ENCODE measurements at regions not wholly inside any gene's neighbourhood (a gene's known extent, or its start where the extent isn't known, plus 50 kb on each side); places are given as distances from the start of the nearest gene placed in this dataset.

DNA sequence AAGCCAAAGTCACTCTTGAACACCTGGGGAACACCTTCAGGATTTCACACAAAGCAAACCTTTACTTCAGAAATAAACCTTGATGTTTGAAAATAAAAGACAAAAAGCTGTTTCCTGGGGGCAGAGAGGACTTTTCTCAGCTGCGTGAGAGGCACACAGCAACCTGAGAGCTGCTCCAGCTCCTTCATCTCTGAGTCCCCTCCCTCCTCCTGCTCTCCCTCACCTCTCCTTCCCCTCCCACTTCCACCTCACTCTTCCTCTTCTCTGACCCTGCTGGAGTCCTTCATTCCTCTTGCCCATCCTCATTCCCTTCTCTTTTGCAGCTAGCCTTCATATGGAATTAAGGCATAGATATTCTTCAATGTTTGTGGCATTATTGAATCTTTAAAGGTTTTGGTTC is 208.4 kb downstream of the OMA1 start:
- H3K9ac ChIP-seq (ENCODE audit: low read depth in 1 of 2, low read length in 2 of 2): no peak overlapping the region
- TF ChIP-seq HNF4A (conservative IDR thresholded peaks at IDR 0.05) (no peak), NR2F2 (IDR thresholded peaks at IDR 0.05) (no peak), JUND (IDR thresholded peaks at IDR 0.05) (no peak)
- TF ChIP-seq, protein P1, sequence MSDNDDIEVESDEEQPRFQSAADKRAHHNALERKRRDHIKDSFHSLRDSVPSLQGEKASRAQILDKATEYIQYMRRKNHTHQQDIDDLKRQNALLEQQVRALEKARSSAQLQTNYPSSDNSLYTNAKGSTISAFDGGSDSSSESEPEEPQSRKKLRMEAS (IDR thresholded peaks at IDR 0.05): no peak
- TF ChIP-seq, protein P2, sequence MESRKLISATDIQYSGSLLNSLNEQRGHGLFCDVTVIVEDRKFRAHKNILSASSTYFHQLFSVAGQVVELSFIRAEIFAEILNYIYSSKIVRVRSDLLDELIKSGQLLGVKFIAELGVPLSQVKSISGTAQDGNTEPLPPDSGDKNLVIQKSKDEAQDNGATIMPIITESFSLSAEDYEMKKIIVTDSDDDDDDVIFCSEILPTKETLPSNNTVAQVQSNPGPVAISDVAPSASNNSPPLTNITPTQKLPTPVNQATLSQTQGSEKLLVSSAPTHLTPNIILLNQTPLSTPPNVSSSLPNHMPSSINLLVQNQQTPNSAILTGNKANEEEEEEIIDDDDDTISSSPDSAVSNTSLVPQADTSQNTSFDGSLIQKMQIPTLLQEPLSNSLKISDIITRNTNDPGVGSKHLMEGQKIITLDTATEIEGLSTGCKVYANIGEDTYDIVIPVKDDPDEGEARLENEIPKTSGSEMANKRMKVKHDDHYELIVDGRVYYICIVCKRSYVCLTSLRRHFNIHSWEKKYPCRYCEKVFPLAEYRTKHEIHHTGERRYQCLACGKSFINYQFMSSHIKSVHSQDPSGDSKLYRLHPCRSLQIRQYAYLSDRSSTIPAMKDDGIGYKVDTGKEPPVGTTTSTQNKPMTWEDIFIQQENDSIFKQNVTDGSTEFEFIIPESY (IDR thresholded peaks at IDR 0.05): no peak
- no peak overlapping the region for H3K27ac ChIP-seq (ENCODE audit: low read depth in 1 of 2, low read length in 2 of 2)
- no peak for DNase-seq (ENCODE audit: low spot score)
- no peaks in the 10 kb centered on the region for H3K4me1 ChIP-seq (ENCODE audit: control insufficient read depth in 4 of 4, insufficient read depth in 4 of 4, low read length in 3 of 4)
- no peaks in the 10 kb centered on the region for H3K9me3 ChIP-seq (ENCODE audit: control insufficient read depth in 4 of 4, low read length in 3 of 4)
- 73% methylated on average over 1 of the region's 1 CpG for WGBS
- no peaks in the 10 kb centered on the region for H3K27me3 ChIP-seq (ENCODE audit: control insufficient read depth in 4 of 4, insufficient read depth in 4 of 4, low read length in 3 of 4)
- no peak overlapping the region for H3K4me3 ChIP-seq (ENCODE audit: low read depth in 1 of 3, low read length in 3 of 3)
- no peaks in the 10 kb centered on the region for H3K36me3 ChIP-seq (ENCODE audit: control insufficient read depth in 4 of 4, insufficient read depth in 3 of 4, low read depth in 1 of 4, low read length in 3 of 4)

DNA sequence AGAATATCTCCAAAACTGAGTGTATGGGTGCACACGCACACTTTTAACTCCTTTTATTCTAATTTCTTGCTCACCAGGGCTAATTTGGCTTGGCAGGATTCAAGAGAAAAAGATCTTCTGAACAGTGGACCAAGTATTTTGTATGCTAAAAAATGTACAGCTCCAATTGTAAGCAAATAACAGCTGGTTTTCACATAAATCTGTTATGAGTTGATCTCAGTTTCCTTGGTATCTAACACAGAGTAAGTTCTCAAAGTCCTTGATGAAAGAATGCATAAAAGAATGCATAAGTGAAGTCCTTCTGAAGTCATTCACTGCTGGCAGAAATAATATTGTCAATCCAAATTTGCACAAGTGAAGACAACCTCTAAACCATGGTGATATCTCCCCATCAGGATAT is 213.0 kb downstream of the OMA1 start:
- H3K9ac ChIP-seq (ENCODE audit: low read depth in 1 of 2, low read length in 2 of 2): no peak overlapping the region
- DNase-seq (ENCODE audit: low spot score): no peak
- TF ChIP-seq NR2F2 (IDR thresholded peaks at IDR 0.05) (no peak), FOXA2 (IDR thresholded peaks at IDR 0.05) (no peak), FOXA1 (IDR thresholded peaks at IDR 0.05) (no peak), YY1 (IDR thresholded peaks at IDR 0.05) (no peak), RAD21 (IDR thresholded peaks at IDR 0.05) (no peak), RXRA (IDR thresholded peaks at IDR 0.05) (no peak), GABPA (IDR thresholded peaks at IDR 0.05 in 1 of 2, conservative IDR thresholded peaks at IDR 0.05 in 1 of 2) (no peak), EGR1 (IDR thresholded peaks at IDR 0.05; ENCODE audit: low read depth in 2 of 2) (no peak), TAF1 (conservative IDR thresholded peaks at IDR 0.05) (no peak), SP1 (IDR thresholded peaks at IDR 0.05) (no peak)
- TF ChIP-seq, protein P2 (IDR thresholded peaks at IDR 0.05): no peak
- TF ChIP-seq, protein P3, sequence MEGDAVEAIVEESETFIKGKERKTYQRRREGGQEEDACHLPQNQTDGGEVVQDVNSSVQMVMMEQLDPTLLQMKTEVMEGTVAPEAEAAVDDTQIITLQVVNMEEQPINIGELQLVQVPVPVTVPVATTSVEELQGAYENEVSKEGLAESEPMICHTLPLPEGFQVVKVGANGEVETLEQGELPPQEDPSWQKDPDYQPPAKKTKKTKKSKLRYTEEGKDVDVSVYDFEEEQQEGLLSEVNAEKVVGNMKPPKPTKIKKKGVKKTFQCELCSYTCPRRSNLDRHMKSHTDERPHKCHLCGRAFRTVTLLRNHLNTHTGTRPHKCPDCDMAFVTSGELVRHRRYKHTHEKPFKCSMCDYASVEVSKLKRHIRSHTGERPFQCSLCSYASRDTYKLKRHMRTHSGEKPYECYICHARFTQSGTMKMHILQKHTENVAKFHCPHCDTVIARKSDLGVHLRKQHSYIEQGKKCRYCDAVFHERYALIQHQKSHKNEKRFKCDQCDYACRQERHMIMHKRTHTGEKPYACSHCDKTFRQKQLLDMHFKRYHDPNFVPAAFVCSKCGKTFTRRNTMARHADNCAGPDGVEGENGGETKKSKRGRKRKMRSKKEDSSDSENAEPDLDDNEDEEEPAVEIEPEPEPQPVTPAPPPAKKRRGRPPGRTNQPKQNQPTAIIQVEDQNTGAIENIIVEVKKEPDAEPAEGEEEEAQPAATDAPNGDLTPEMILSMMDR (IDR thresholded peaks at IDR 0.05; ENCODE audit: low read depth, low read length, missing input control): no peak
- TF ChIP-seq, protein P4, sequence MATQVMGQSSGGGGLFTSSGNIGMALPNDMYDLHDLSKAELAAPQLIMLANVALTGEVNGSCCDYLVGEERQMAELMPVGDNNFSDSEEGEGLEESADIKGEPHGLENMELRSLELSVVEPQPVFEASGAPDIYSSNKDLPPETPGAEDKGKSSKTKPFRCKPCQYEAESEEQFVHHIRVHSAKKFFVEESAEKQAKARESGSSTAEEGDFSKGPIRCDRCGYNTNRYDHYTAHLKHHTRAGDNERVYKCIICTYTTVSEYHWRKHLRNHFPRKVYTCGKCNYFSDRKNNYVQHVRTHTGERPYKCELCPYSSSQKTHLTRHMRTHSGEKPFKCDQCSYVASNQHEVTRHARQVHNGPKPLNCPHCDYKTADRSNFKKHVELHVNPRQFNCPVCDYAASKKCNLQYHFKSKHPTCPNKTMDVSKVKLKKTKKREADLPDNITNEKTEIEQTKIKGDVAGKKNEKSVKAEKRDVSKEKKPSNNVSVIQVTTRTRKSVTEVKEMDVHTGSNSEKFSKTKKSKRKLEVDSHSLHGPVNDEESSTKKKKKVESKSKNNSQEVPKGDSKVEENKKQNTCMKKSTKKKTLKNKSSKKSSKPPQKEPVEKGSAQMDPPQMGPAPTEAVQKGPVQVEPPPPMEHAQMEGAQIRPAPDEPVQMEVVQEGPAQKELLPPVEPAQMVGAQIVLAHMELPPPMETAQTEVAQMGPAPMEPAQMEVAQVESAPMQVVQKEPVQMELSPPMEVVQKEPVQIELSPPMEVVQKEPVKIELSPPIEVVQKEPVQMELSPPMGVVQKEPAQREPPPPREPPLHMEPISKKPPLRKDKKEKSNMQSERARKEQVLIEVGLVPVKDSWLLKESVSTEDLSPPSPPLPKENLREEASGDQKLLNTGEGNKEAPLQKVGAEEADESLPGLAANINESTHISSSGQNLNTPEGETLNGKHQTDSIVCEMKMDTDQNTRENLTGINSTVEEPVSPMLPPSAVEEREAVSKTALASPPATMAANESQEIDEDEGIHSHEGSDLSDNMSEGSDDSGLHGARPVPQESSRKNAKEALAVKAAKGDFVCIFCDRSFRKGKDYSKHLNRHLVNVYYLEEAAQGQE (IDR thresholded peaks at IDR 0.05): no peak
- TF ChIP-seq, protein P1 (IDR thresholded peaks at IDR 0.05): no peak
- 94% methylated on average over 1 of the region's 1 CpG for whole genome bisulfite sequencing
- no peaks in the 10 kb centered on the region for H3K4me1 ChIP-seq (ENCODE audit: control insufficient read depth in 4 of 4, insufficient read depth in 4 of 4, low read length in 3 of 4)
- H3K9me3 ChIP-seq (ENCODE audit: control insufficient read depth in 4 of 4, low read length in 3 of 4): no peaks in the 10 kb centered on the region
- H3K4me3 ChIP-seq (ENCODE audit: low read depth in 1 of 3, low read length in 3 of 3): no peak overlapping the region
- H3K27ac ChIP-seq (ENCODE audit: low read depth in 1 of 2, low read length in 2 of 2): no peak overlapping the region
- H3K27me3 ChIP-seq (ENCODE audit: control insufficient read depth in 4 of 4, insufficient read depth in 4 of 4, low read length in 3 of 4): no peaks in the 10 kb centered on the region
- H3K36me3 ChIP-seq (ENCODE audit: control insufficient read depth in 4 of 4, insufficient read depth in 3 of 4, low read depth in 1 of 4, low read length in 3 of 4): no peaks in the 10 kb centered on the region

Measured in liver (tissue), 8 donors.